ENCODE measurements at regions not wholly inside any gene's neighbourhood (a gene's known extent, or its start where the extent isn't known, plus 50 kb on each side); places are given as distances from the start of the nearest gene placed in this dataset.

- Histone ChIP-seq H3K4me3 (no peak overlapping the region), H3K9ac (ENCODE audit: insufficient read depth in 1 of 2, low read depth in 2 of 2, low read length in 2 of 2) (no peak overlapping the region), H3K9me1 (ENCODE audit: control insufficient read depth, insufficient read depth, low read length) (no peaks in the 10 kb centered on the region), H4K20me1 (replicated peaks; ENCODE audit: control insufficient read depth, insufficient read depth, low read length) (no peaks in the 10 kb centered on the region), H3K9me3 (replicated peaks; ENCODE audit: control insufficient read depth, insufficient read depth, low read depth, low read length) (no peaks in the 10 kb centered on the region), H3K27ac (ENCODE audit: extremely low read depth, low read depth, low read length) (no peak overlapping the region), H3K36me3 (ENCODE audit: control insufficient read depth, insufficient read depth, low read length) (no peaks in the 10 kb centered on the region), H2AFZ (ENCODE audit: low read depth, low read length) (no peak overlapping the region), H3K4me2 (ENCODE audit: insufficient read depth, low read length) (no peak overlapping the region), H3K4me1 (replicated peaks in 1 of 2; ENCODE audit: control insufficient read depth in 2 of 2, insufficient read depth in 2 of 2, low read length in 2 of 2) (no peaks in the 10 kb centered on the region), H3K27me3 (ENCODE audit: control insufficient read depth in 2 of 2, insufficient read depth in 2 of 2, low read length in 2 of 2) (no peaks in the 10 kb centered on the region), H3K79me2 (ENCODE audit: control insufficient read depth, insufficient read depth, low read length) (no peaks in the 10 kb centered on the region)
- DNase-seq (ENCODE audit: extremely low read depth in 1 of 4, low spot score in 3 of 4) (no peak), ATAC-seq (no peak), FAIRE-seq (no peak)
- intact Hi-C loops (cut with micrococcal nuclease) (no loop called here), in situ Hi-C loops (cut with MboI) (no loop called here)
- WGBS (ENCODE audit: insufficient coverage, low coverage, missing lambda C conversion rate) = 35% methylated on average over 4 of the region's 4 CpGs
- TF ChIP-seq YBX1 (IDR thresholded peaks at IDR 0.05) = no peak
- no peak for TF ChIP-seq ZNF780A (CRISPR knock-in tag; IDR thresholded peaks at IDR 0.05)
- TF ChIP-seq, protein P1, sequence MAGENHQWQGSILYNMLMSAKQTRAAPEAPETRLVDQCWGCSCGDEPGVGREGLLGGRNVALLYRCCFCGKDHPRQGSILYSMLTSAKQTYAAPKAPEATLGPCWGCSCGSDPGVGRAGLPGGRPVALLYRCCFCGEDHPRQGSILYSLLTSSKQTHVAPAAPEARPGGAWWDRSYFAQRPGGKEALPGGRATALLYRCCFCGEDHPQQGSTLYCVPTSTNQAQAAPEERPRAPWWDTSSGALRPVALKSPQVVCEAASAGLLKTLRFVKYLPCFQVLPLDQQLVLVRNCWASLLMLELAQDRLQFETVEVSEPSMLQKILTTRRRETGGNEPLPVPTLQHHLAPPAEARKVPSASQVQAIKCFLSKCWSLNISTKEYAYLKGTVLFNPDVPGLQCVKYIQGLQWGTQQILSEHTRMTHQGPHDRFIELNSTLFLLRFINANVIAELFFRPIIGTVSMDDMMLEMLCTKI (IDR thresholded peaks at IDR 0.05; ENCODE audit: partially characterized antibody) = no peak
- TF ChIP-seq, protein P2, sequence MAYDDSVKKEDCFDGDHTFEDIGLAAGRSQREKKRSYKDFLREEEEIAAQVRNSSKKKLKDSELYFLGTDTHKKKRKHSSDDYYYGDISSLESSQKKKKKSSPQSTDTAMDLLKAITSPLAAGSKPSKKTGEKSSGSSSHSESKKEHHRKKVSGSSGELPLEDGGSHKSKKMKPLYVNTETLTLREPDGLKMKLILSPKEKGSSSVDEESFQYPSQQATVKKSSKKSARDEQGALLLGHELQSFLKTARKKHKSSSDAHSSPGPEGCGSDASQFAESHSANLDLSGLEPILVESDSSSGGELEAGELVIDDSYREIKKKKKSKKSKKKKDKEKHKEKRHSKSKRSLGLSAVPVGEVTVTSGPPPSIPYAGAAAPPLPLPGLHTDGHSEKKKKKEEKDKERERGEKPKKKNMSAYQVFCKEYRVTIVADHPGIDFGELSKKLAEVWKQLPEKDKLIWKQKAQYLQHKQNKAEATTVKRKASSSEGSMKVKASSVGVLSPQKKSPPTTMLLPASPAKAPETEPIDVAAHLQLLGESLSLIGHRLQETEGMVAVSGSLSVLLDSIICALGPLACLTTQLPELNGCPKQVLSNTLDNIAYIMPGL (CRISPR knock-in tag; IDR thresholded peaks at IDR 0.05) = no peak
- TF ChIP-seq ESRRB (CRISPR knock-in tag; IDR thresholded peaks at IDR 0.05; ENCODE audit: borderline replicate concordance) = no peak
- no peak for TF ChIP-seq KDM5B (IDR thresholded peaks at IDR 0.05; ENCODE audit: insufficient replicate concordance, low read depth, low read length)
- TF ChIP-seq ZNF717 (CRISPR knock-in tag; IDR thresholded peaks at IDR 0.05) = no peak
- TF ChIP-seq ASH1L (IDR thresholded peaks at IDR 0.05; ENCODE audit: borderline replicate concordance, low read depth, partially characterized antibody) = no peak
- no peak for TF ChIP-seq ZNF586 (CRISPR knock-in tag; conservative IDR thresholded peaks at IDR 0.05)
- TF ChIP-seq SRSF7 (optimal IDR thresholded peaks at IDR 0.05; ENCODE audit: low read depth, low read length) = no peak
- TF ChIP-seq, protein P3, sequence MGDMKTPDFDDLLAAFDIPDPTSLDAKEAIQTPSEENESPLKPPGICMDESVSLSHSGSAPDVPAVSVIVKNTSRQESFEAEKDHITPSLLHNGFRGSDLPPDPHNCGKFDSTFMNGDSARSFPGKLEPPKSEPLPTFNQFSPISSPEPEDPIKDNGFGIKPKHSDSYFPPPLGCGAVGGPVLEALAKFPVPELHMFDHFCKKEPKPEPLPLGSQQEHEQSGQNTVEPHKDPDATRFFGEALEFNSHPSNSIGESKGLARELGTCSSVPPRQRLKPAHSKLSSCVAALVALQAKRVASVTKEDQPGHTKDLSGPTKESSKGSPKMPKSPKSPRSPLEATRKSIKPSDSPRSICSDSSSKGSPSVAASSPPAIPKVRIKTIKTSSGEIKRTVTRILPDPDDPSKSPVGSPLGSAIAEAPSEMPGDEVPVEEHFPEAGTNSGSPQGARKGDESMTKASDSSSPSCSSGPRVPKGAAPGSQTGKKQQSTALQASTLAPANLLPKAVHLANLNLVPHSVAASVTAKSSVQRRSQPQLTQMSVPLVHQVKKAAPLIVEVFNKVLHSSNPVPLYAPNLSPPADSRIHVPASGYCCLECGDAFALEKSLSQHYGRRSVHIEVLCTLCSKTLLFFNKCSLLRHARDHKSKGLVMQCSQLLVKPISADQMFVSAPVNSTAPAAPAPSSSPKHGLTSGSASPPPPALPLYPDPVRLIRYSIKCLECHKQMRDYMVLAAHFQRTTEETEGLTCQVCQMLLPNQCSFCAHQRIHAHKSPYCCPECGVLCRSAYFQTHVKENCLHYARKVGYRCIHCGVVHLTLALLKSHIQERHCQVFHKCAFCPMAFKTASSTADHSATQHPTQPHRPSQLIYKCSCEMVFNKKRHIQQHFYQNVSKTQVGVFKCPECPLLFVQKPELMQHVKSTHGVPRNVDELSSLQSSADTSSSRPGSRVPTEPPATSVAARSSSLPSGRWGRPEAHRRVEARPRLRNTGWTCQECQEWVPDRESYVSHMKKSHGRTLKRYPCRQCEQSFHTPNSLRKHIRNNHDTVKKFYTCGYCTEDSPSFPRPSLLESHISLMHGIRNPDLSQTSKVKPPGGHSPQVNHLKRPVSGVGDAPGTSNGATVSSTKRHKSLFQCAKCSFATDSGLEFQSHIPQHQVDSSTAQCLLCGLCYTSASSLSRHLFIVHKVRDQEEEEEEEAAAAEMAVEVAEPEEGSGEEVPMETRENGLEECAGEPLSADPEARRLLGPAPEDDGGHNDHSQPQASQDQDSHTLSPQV (IDR thresholded peaks at IDR 0.05) = no peak
- TF ChIP-seq HDAC8 (tag; IDR thresholded peaks at IDR 0.05) = no peak
- TF ChIP-seq FIP1L1 (IDR thresholded peaks at IDR 0.05; ENCODE audit: low read depth, low read length, poor library complexity, severe bottlenecking) = no peak
- TF ChIP-seq MITF (IDR thresholded peaks at IDR 0.05) = no peak
- no TSS peak for BruUV-seq (replicated peaks)
- ChIA-PET CTCF (ENCODE audit: low intra/inter-chr PET ratio) (no interaction called here), POLR2A (no interaction called here)
Observed at GRCh38 chrX:44400161-44400560, 56.7 kb upstream of the EFHC2 start.

Measured in K562 (cell line).